RWPE1 (cell line): ENCODE measurements at regions not wholly inside any gene's neighbourhood (a gene's known extent, or its start where the extent isn't known, plus 50 kb on each side); places are given as distances from the start of the nearest gene placed in this dataset.
"Not testable (repeated sequence)": the region's sequence is repeated elsewhere in the genome, so short reads cannot be mapped to it uniquely, and the experiment has no call there.

ENCODE experiments used
- CTCF ChIA-PET: fragments of 350-600 bp; sonication (Branson Sonifier 250); formaldehyde crosslinking; extraction: SDS; loops from one replicate; lab custom pipeline; 2021; lab: Yijun Ruan, JAX
- POLR2A ChIA-PET: fragments of 400-600 bp; formaldehyde crosslinking; extraction: SDS; loops from one replicate; lab custom pipeline; 2020; ENCODE audit warnings: antibody characterized with exemption; ENCODE audit not compliant: low non-redundant PET; lab: Yijun Ruan, JAX
- DNase-seq: peaks from one replicate; pipeline ENCODE4 v3.0.0; 2012; ENCODE audit warnings: low spot score
- H3K27ac ChIP-seq: fragments of 450-650 bp; 2 replicates; pipeline ENCODE4 v1.5.1; 2017
- CTCF ChIP-seq: fragments of 450-650 bp; conservative IDR thresholded peaks from 2 replicates; pipeline ENCODE4 v1.5.1; 2017; ENCODE audit warnings: low read depth, mild to moderate bottlenecking

- CTCF ChIA-PET, POLR2A ChIA-PET, H3K27ac ChIP-seq, DNase-seq: not testable (repeated sequence)
These were observed 81.1 kb downstream of the THSD1 start for GRCh38 chr13:52324831-52325230.

DNA sequence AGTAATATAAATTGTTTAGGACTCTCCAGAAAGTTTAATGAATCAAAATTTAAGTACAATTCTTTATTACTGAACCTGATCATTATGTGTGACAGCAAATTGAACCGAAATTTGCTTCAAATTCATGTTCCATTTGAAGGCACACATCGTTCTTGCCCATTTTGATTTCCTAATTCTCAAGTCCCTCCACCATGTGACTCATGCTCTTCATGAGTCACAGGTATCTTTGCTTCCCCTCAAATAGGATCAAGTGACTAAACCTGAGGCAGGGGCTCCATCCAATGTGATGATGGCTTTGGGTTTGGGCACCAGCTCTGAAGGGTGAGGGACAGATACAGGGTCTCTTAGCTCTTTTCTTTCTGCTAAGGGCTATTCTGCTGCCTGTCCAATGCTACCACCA lies 86.1 kb downstream of the THSD1 start:
- H3K27ac ChIP-seq: no peak overlapping the region
- POLR2A ChIA-PET: no interaction called here
- DNase-seq: no peak
- CTCF ChIA-PET: interaction anchor here (0.5 kb wide), 1 partner anchor 91 kb away, joined by 3 read pairs; no protein-coding TSS in a partner anchor
- TF ChIP-seq CTCF: no peak

DNA sequence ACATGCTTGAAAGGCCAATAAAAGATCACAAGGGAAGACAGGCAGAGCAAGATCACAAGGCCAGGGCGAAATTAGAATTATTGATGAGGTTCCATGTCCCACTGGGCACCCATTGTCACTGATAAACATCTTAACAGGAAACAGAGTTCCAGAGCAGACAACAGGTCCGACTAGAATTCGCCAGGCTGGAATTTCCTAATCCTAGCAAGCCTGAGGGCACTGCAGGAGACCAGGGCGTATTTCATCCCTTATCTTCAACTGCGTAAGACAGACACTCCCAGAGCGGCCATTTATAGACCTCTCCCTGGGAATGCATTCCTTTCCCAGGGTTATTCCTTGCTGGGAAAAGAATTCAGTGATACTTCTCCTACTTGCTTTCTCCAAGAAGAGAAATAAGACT lies 96.1 kb downstream of the THSD1 start:
- CTCF ChIA-PET, POLR2A ChIA-PET, DNase-seq, H3K27ac ChIP-seq: not testable (repeated sequence)

- DNase-seq, H3K27ac ChIP-seq, CTCF ChIA-PET, POLR2A ChIA-PET: not testable (repeated sequence)
These were observed 99.6 kb downstream of the THSD1 start for GRCh38 chr13:52306336-52306735.

DNA sequence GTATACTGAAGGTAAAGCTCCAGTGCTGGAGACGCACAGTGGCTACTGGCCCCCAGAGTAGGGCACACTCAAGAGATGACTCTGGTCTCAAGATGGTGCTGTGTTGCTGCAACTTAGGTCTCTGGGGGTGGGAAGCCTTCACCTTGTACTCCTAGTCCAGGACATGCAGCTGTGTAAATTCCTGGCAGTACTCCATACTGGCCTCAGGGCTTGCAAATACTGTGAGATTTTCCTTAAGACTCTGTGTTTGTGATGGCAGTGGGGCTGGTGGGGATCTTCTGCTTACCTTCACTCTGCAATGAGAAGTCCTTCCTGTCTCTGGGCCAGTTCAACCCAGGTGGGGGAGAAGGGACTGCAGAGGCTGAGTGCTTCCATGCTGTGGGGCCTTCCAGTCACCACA lies 102.9 kb downstream of the THSD1 start:
- CTCF ChIA-PET, POLR2A ChIA-PET, H3K27ac ChIP-seq, DNase-seq: not testable (repeated sequence)

DNA sequence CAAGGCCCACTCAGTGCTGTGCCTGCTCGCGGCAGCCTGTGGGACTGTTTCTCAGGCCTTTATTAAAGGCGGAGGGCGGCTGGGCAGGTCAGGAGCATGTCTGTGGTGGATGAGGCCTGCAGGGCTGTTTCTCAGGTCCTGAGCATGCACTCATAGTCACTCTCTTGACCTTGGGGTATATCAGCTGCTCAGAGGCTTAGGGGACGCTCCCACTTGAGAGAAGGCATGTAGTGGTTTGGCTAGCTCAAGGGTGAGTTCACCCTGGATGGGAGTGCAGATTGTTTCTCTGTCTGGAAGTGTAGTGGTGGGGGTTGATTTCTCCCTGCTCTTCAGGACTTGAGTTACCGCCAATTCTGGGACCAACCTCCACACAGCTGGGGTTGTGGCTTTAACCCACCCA lies 103.3 kb downstream of the THSD1 start:
- H3K27ac ChIP-seq, CTCF ChIA-PET, DNase-seq, POLR2A ChIA-PET: not testable (repeated sequence)

DNA sequence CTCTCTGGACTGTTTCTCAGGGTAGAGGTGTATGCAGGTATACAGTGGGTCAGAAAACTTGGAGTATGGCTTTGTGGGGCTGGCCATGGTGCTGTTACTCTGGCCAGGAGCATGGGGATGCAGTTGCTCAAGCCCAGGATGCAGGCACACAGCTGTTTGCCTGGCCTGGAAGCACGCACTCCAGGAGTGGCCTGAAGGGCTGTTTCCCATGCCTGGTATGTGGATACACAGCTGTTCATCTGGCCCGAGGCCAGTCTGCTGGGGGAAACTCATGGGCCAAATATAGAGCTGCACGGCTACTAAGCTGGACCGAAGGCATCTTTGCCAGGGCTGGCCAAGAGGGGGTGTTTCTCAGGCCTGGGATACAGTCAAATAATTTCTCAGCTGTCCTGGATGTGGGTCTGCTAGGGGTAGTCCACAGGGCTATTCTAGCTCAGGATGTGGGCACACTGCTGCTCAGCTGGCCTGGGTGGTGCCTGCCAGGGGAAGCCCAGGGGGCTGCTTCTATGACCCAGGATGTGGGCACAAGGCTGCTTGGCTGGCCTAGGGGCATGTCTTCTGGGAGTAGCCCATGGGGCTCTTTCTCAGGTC lies 104.1 kb downstream of the THSD1 start:
- POLR2A ChIA-PET, CTCF ChIA-PET, DNase-seq, H3K27ac ChIP-seq: not testable (repeated sequence)

GRCh38 chr13:52298079-52298661 lies 107.8 kb downstream of the THSD1 start:
- H3K27ac ChIP-seq, CTCF ChIA-PET, POLR2A ChIA-PET, DNase-seq: not testable (repeated sequence)

- POLR2A ChIA-PET: not testable (repeated sequence)
These were observed 117.1 kb downstream of the THSD1 start for GRCh38 chr13:52288891-52289290.

DNA sequence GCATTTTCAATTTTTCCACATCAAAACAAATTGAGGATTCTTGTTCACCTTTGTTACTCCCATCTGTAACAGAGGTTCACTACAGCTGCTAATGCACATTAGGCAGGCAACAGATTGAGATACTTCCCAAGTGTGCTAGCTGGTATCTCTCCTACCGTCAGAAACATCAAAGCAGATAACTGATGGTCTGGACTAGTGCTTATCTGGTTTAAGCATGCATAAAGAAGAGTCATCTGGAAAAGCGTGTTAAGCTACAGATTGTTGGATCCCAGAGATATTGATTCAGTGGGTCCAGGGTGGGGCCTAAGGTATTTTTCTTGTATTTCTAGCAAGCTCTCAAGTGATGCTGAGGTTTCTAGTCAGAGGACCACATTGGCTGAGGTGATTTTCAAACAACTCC lies 122.0 kb upstream of the NEK3 start:
- DNase-seq, POLR2A ChIA-PET, H3K27ac ChIP-seq, CTCF ChIA-PET: not testable (repeated sequence)

More at GRCh38 chr13:52288891-52289290, 117.1 kb downstream of the THSD1 start:
- H3K27ac ChIP-seq, DNase-seq, CTCF ChIA-PET: not testable (repeated sequence)

GRCh38 chr13:52279408-52279807 lies 120.0 kb upstream of the NEK3 start:
- POLR2A ChIA-PET, CTCF ChIA-PET, H3K27ac ChIP-seq, DNase-seq: not testable (repeated sequence)

GRCh38 chr13:52254299-52254698 lies 94.9 kb upstream of the NEK3 start:
- CTCF ChIA-PET, H3K27ac ChIP-seq, DNase-seq, POLR2A ChIA-PET: not testable (repeated sequence)

GRCh38 chr13:52240752-52241151 lies 81.4 kb upstream of the NEK3 start:
- DNase-seq, CTCF ChIA-PET, H3K27ac ChIP-seq, POLR2A ChIA-PET: not testable (repeated sequence)
